ENCODE measurements at regions not wholly inside any gene's neighbourhood (a gene's known extent, or its start where the extent isn't known, plus 50 kb on each side); places are given as distances from the start of the nearest gene placed in this dataset.

GRCh38 chr22:48198489-48199459 is 1436.3 kb downstream of the TBC1D22A start:
- TF ChIP-seq, protein P1, sequence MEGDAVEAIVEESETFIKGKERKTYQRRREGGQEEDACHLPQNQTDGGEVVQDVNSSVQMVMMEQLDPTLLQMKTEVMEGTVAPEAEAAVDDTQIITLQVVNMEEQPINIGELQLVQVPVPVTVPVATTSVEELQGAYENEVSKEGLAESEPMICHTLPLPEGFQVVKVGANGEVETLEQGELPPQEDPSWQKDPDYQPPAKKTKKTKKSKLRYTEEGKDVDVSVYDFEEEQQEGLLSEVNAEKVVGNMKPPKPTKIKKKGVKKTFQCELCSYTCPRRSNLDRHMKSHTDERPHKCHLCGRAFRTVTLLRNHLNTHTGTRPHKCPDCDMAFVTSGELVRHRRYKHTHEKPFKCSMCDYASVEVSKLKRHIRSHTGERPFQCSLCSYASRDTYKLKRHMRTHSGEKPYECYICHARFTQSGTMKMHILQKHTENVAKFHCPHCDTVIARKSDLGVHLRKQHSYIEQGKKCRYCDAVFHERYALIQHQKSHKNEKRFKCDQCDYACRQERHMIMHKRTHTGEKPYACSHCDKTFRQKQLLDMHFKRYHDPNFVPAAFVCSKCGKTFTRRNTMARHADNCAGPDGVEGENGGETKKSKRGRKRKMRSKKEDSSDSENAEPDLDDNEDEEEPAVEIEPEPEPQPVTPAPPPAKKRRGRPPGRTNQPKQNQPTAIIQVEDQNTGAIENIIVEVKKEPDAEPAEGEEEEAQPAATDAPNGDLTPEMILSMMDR (conservative IDR thresholded peaks at IDR 0.05; ENCODE audit: low read depth, low read length) = no peak
- no peak for TF ChIP-seq EZH2 (IDR thresholded peaks at IDR 0.05; ENCODE audit: low read length, unreplicated experiment)
- TF ChIP-seq EZH2phosphoT487 (IDR thresholded peaks at IDR 0.05; ENCODE audit: borderline replicate concordance, low read length) = no peak

Data from PC-3 (cell line).